GM12878 (cell line): ENCODE measurements at regions not wholly inside any gene's neighbourhood (a gene's known extent, or its start where the extent isn't known, plus 50 kb on each side); places are given as distances from the start of the nearest gene placed in this dataset.

Source experiments
- ATAC-seq: fragments of 200-7000 bp; cut with Tn5 transposase; 3 replicates; pipeline ENCODE4 v1.9.1; 2020; ENCODE audit warnings: mild to moderate bottlenecking, moderate library complexity
- BruUV-seq: library from RNA; stranded (reverse); fragments of 400-500 nt; replicated peaks from 2 replicates; lab custom pipeline; 2021; lab: Mats Ljungman, UMichigan
- CTCF ChIA-PET: fragments of 300-600 bp; sonication (Branson Sonifier 250); formaldehyde crosslinking; extraction: SDS; loops from one replicate; lab custom pipeline; 2021; ENCODE audit warnings: inconsistent platforms; lab: Yijun Ruan, JAX
- POLR2A ChIA-PET: fragments of 350-600 bp; formaldehyde crosslinking; extraction: SDS; loops from one replicate; lab custom pipeline; 2021; ENCODE audit warnings: inconsistent platforms; lab: Charles Lee
- RAD21 ChIA-PET: fragments of 300-600 bp; sonication (Branson Sonifier 250); formaldehyde crosslinking; loops from one replicate; lab custom pipeline; 2023; ENCODE audit warnings: antibody characterized with exemption; ENCODE audit not compliant: unreplicated experiment; lab: Charles Lee
- SMC1A ChIA-PET: fragments of 300-600 bp; sonication (Branson Sonifier 250); formaldehyde crosslinking; loops from one replicate; lab custom pipeline; 2023; ENCODE audit not compliant: unreplicated experiment, uncharacterized antibody; lab: Charles Lee
- DNase-seq: peaks from one replicate; pipeline ENCODE4 v3.0.0-alpha.2; 2011; ENCODE audit warnings: low read depth, low spot score
- FAIRE-seq: peaks from 3 replicates; lab custom pipeline; 2011; peaks lifted over from hg19 to GRCh38; lab: Jason Lieb, UNC
- H2AFZ ChIP-seq: 2 replicates; pipeline ENCODE4 v1.6.0; 2011; ENCODE audit warnings: low read depth, low read length, control low read depth; ENCODE audit not compliant: control insufficient read depth
- H3K27ac ChIP-seq: 2 replicates; pipeline ENCODE4 v1.5.1; 2011; ENCODE audit warnings: control low read depth; ENCODE audit not compliant: control insufficient read depth, insufficient read depth
- H3K27me3 ChIP-seq, 2 experiments: replicated peaks in 1 of 2; 2 replicates each; pipeline versions ENCODE4 v1.6.0 to v1.6.1; 2011; ENCODE audit warnings: low read length in 1 of 2; ENCODE audit not compliant: control insufficient read depth in 2 of 2, insufficient read depth in 2 of 2
- H3K36me3 ChIP-seq, 2 experiments: 2 replicates each; pipeline ENCODE4 v1.5.1; 2011; ENCODE audit warnings: low read length in 1 of 2; ENCODE audit not compliant: control insufficient read depth in 2 of 2, insufficient read depth in 2 of 2
- H3K4me1 ChIP-seq: 2 replicates; pipeline ENCODE4 v1.6.1; 2011; ENCODE audit warnings: mild to moderate bottlenecking, low read length, moderate library complexity, mixed read lengths; ENCODE audit not compliant: control insufficient read depth, insufficient read depth
- H3K4me2 ChIP-seq: 2 replicates; pipeline ENCODE4 v1.6.0; 2011; ENCODE audit warnings: control low read depth; ENCODE audit not compliant: control insufficient read depth, insufficient read depth
- H3K4me3 ChIP-seq: fragments of 200-600 bp; sonication (generic); 2 replicates; pipeline ENCODE4 v1.5.1; 2016
- H3K79me2 ChIP-seq: 2 replicates; pipeline ENCODE4 v1.6.0; 2011; ENCODE audit warnings: low read length; ENCODE audit not compliant: control insufficient read depth, insufficient read depth
- H3K9ac ChIP-seq: 2 replicates; pipeline ENCODE4 v1.8.0; 2011; ENCODE audit warnings: low read length, control low read depth, mixed read lengths; ENCODE audit not compliant: control insufficient read depth, insufficient read depth
- H3K9me3 ChIP-seq: replicated peaks from 3 replicates; pipeline ENCODE4 v1.5.1; 2011; ENCODE audit warnings: mild to moderate bottlenecking, low read length; ENCODE audit not compliant: control insufficient read depth, insufficient read depth
- H4K20me1 ChIP-seq: 2 replicates; pipeline ENCODE4 v1.6.0; 2011; ENCODE audit not compliant: control insufficient read depth, insufficient read depth
- BHLHE40 ChIP-seq, 2 experiments: fragments of 450-650 bp in 1 of 2; IDR thresholded peaks; 2 replicates each; pipeline ENCODE4 v1.6.1; 2011 to 2017; ENCODE audit warnings: low read depth in 2 of 2, borderline replicate concordance in 1 of 2, improper control_type of control experiment in 1 of 2, low read length in 1 of 2, mild to moderate bottlenecking in 1 of 2
- HSF1 ChIP-seq: fragments of 150-350 bp; IDR thresholded peaks from 2 replicates; pipeline ENCODE4 v1.6.1; 2014; ENCODE audit warnings: mild to moderate bottlenecking, low read depth, low read length
- RFX5 ChIP-seq: IDR thresholded peaks from 2 replicates; pipeline ENCODE4 v1.6.1; 2011; ENCODE audit warnings: low read depth, low read length, improper control_type of control experiment
- SMAD1 ChIP-seq: fragments of 450-650 bp; IDR thresholded peaks from 2 replicates; pipeline ENCODE4 v1.6.1; 2018; ENCODE audit warnings: mild to moderate bottlenecking, low read depth; ENCODE audit not compliant: partially characterized antibody
- WGBS: methylation state at CpG from one replicate; pipeline ENCODE4 v1.1.6; 2016; ENCODE audit warnings: low lambda C conversion rate; ENCODE audit not compliant: insufficient replicate concordance, insufficient coverage; ENCODE audit errors: missing lambda C conversion rate; 5-methylcytosine and 5-hydroxymethylcytosine counted together
- in situ Hi-C: fragments of 300-500 bp; cut with MboI; formaldehyde crosslinking; loops from 9 replicates; pipeline ENCODE4 v1.14.3; 2018; ENCODE audit warnings: mixed read lengths
- intact Hi-C: fragments of 100-400 bp; cut with micrococcal nuclease; formaldehyde crosslinking; loops from one replicate; pipeline ENCODE4 v1.14.2; 2022; ENCODE audit not compliant: unreplicated experiment

- no peak for TF ChIP-seq BHLHE40 (IDR thresholded peaks at IDR 0.05; ENCODE audit: borderline replicate concordance in 1 of 2, low read depth in 2 of 2, low read length in 1 of 2)
- no peak for TF ChIP-seq HSF1
Observed at GRCh38 chr2:128548461-128548891, 229.8 kb upstream of the HS6ST1 start (continued).

GRCh38 chr2:128549094-128549493 lies 230.4 kb upstream of the HS6ST1 start:
- intact Hi-C loops: no loop called here
- BruUV-seq: no TSS peak
- 13% methylated on average over 5 of the region's 5 CpGs for WGBS
- H3K27ac ChIP-seq: no peak overlapping the region
- CTCF ChIA-PET: no interaction called here
- no peak overlapping the region for H3K9ac ChIP-seq
- no peak for DNase-seq
- H4K20me1 ChIP-seq: no peaks in the 10 kb centered on the region
- in situ Hi-C loops: no loop called here
- no peaks in the 10 kb centered on the region for H3K9me3 ChIP-seq
- H3K4me1 ChIP-seq: no peaks in the 10 kb centered on the region
- no peak for FAIRE-seq
- no peaks in the 10 kb centered on the region; a peak in 1 of 4 replicates for H3K27me3 ChIP-seq
- SMC1A ChIA-PET: no interaction called here
- H3K4me3 ChIP-seq: no peak overlapping the region
- no peak overlapping the region for H2AFZ ChIP-seq
- ATAC-seq: no peak
- H3K79me2 ChIP-seq: no peaks in the 10 kb centered on the region
- no peaks in the 10 kb centered on the region for H3K36me3 ChIP-seq
- no peak overlapping the region for H3K4me2 ChIP-seq
- POLR2A ChIA-PET: no interaction called here
- RAD21 ChIA-PET: no interaction called here
- TF ChIP-seq RFX5 (no peak), SMAD1 (no peak)
- TF ChIP-seq, all 136 proteins: peak for 0
